ENCODE measurements at regions not wholly inside any gene's neighbourhood (a gene's known extent, or its start where the extent isn't known, plus 50 kb on each side); places are given as distances from the start of the nearest gene placed in this dataset.

DNA sequence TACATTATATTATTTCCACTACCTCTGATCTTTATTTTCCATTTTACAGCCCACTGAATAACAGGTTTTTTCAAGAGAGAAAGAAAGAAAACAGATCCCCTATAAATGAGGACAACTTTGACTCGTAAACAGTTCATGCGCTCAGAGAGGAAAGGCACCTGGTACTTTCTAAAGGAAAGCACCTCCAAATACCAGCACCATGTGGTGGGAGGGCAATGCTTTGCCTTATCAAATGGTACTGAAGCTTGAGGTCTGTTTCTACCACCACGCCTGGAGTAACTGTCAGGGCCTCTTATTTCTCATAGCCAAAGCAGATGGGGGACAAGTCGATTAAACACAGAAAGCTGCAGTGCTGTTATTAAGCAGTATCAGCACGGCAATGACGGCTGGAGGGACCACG lies 510.3 kb upstream of the ZFHX3 start:
- Histone ChIP-seq H3K9me3 (no peaks in the 10 kb centered on the region), H3K36me3 (no peaks in the 10 kb centered on the region), H3K4me3 (no peak overlapping the region), H3K27me3 (no peaks in the 10 kb centered on the region), H3K4me1 (no peaks in the 10 kb centered on the region), H3K27ac (no peak overlapping the region)
- DNase-seq (ENCODE audit: low spot score) = no peak
- TF ChIP-seq, protein P1, sequence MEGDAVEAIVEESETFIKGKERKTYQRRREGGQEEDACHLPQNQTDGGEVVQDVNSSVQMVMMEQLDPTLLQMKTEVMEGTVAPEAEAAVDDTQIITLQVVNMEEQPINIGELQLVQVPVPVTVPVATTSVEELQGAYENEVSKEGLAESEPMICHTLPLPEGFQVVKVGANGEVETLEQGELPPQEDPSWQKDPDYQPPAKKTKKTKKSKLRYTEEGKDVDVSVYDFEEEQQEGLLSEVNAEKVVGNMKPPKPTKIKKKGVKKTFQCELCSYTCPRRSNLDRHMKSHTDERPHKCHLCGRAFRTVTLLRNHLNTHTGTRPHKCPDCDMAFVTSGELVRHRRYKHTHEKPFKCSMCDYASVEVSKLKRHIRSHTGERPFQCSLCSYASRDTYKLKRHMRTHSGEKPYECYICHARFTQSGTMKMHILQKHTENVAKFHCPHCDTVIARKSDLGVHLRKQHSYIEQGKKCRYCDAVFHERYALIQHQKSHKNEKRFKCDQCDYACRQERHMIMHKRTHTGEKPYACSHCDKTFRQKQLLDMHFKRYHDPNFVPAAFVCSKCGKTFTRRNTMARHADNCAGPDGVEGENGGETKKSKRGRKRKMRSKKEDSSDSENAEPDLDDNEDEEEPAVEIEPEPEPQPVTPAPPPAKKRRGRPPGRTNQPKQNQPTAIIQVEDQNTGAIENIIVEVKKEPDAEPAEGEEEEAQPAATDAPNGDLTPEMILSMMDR (IDR thresholded peaks at IDR 0.05) = no peak

DNA sequence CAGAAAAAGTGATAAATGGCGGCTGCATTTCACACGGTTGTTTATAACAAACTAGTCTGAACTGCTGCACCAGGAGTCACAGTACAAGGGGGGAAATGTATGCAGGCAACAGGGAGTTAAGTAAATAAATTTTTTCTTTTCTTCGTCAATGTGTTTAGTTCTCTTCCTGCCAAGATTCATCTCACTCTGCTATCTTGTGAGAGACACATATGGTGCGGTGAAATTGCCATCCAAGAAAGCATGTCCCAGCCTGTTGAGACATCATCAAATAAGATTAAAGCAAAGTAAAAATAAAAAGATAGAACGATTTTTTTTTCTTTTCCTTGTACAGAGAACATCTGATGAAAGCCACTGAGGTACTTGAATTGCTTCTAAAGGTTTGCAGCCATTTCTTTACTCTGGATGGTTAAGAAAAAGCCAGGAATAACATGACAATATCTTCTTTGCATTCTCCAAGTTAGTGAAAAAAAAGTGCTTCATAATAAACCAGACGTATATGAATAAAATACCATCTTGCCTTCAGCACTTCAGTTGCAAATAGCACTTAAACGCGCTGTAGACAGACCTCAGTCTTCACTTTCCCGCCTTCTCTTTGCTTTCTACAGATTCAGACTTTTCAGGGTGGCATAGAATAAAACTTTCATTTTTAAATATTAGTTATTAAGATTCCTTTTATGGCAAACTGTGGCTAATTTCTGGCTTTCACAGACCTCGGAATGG lies 506.2 kb upstream of the ZFHX3 start:
- Histone ChIP-seq H3K9me3 (no peaks in the 10 kb centered on the region), H3K27ac (no peak overlapping the region), H3K4me3 (no peak overlapping the region), H3K4me1 (no peaks in the 10 kb centered on the region), H3K36me3 (no peaks in the 10 kb centered on the region), H3K27me3 (no peaks in the 10 kb centered on the region)
- TF ChIP-seq, protein P1 (IDR thresholded peaks at IDR 0.05) = no peak
- no peak for DNase-seq (ENCODE audit: low spot score)

DNA sequence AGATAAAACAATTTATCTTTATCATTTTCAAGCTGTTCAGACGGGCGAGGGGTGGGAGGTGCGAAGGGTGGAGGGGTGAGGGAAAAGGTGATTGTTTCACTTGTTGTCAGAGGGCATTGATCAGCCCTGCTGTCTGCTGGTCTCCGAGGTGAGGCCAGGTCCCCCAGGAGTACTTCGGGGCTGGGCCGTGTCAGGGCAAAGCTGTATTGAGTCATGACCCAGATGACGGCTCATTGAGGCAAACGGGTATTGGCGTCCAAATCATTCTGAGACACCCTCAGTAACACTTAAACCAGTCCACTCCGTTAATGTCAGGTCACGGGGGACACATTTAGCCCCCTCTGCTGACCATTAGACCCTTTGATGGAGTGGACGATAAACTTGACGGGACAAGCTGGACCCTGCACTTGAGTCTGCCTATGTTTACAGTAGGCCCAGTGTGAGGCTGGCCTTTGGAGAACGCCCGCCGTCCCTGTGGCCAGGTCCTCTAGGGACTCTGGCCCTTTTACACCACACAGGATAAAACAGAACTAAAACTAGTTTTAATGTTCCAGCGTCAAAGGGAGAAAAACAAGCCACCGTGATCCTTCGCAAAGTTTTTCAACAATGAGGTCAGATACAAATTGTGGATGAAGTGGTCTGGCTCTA lies 502.2 kb upstream of the ZFHX3 start:
- Histone ChIP-seq H3K9me3 (no peaks in the 10 kb centered on the region), H3K27ac (no peak overlapping the region), H3K36me3 (no peaks in the 10 kb centered on the region), H3K4me1 (no peaks in the 10 kb centered on the region), H3K27me3 (no peaks in the 10 kb centered on the region), H3K4me3 (no peak overlapping the region)
- no peak for DNase-seq (ENCODE audit: low spot score)
- TF ChIP-seq, protein P1 (IDR thresholded peaks at IDR 0.05) = no peak

DNA sequence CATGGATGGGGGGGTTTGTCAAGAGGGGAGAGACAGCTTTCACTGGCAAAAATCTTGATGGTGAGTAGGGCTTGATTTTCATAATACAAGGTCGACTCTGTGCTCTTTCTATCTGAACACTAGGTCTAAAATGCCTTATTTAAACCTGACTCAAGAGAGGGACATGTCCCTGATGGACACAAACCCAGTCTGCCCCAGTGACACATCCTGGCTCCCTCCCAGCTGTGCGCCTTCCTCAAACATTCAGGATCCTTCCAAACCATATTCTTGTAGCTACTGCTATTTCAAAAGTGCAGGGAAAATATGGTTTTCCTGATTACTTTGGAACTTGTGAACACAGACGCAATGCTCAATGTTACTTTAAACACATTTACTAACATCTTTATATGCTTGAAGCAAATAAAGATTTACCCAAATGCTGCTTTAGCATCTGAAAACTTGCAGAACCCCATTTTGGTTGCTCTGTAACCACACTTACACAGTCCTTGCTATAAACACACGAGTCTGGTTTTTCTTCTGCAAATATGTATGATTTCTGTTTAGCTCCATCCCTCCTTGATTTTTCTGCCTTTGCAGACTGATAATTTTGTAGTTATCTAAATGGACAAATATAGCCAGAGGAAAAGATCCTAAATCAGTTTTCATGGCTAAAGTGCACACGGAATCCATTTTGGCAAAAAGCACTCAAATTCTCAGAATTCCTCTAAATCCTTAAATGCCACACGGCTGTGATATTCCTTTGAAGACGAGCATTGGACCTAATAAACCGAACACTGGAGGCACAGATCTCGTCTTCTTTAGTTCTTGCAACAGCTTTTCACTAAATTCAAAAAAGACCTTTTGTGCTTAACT lies 499.9 kb upstream of the ZFHX3 start:
- no peaks in the 10 kb centered on the region for H3K36me3 ChIP-seq
- TF ChIP-seq, protein P1 (IDR thresholded peaks at IDR 0.05) = no peak
- H3K4me3 ChIP-seq = no peak overlapping the region
- DNase-seq (ENCODE audit: low spot score) = no peak
- no peaks in the 10 kb centered on the region for H3K27me3 ChIP-seq
- no peaks in the 10 kb centered on the region for H3K4me1 ChIP-seq
- no peak overlapping the region for H3K27ac ChIP-seq
- no peaks in the 10 kb centered on the region for H3K9me3 ChIP-seq

DNA sequence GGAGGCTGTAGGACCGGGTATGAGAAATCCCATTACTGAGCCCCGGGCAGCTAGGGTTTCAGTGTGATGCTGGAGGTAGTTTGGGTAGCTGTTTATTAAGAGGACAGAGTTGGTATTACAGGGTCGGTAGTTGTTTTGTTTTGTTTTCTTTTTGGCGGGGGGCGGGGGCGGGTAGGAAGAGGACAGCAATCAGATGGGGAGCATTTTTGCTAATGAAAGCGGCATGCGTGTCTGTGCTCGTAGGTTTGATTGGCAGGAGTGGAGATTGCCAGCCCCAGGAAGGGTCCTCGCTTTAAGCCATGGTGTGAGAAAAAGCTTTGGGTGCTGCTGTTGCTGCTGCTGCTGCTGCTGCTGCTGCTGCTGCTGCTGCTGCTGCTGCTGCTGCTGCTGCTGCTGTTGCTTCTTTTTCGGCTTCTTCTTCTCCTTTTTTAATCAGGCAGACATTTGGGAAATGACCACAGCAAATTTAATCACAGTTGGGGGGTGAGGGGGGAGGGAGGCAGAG lies 498.5 kb upstream of the ZFHX3 start:
- no peak overlapping the region for H3K27ac ChIP-seq
- H3K4me1 ChIP-seq = no peaks in the 10 kb centered on the region
- no peaks in the 10 kb centered on the region for H3K9me3 ChIP-seq
- no peak for DNase-seq (ENCODE audit: low spot score)
- H3K36me3 ChIP-seq = no peaks in the 10 kb centered on the region
- H3K4me3 ChIP-seq = no peak overlapping the region
- no peaks in the 10 kb centered on the region for H3K27me3 ChIP-seq
- TF ChIP-seq, protein P1 (IDR thresholded peaks at IDR 0.05) = no peak
